AG04449 (cell line): ENCODE measurements at regions not wholly inside any gene's neighbourhood (a gene's known extent, or its start where the extent isn't known, plus 50 kb on each side); places are given as distances from the start of the nearest gene placed in this dataset.

Source experiments
- CTCF ChIA-PET: fragments of 350-600 bp; formaldehyde crosslinking; extraction: SDS; loops from one replicate; lab custom pipeline; 2021; ENCODE audit warnings: antibody characterized with exemption; lab: Yijun Ruan, JAX
- POLR2A ChIA-PET: fragments of 400-600, 350-600 bp; formaldehyde crosslinking; extraction: SDS; loops from one replicate; lab custom pipeline; 2020; ENCODE audit warnings: antibody characterized with exemption, inconsistent platforms; lab: Yijun Ruan, JAX
- DNase-seq: peaks from one replicate; pipeline ENCODE4 v3.0.0-alpha.2; 2010; ENCODE audit warnings: low read depth, low spot score
- H3K4me3 ChIP-seq: 2 replicates; pipeline ENCODE4 v1.5.1; 2011; ENCODE audit warnings: low read depth, mild to moderate bottlenecking, control low read depth, low read length
- CTCF ChIP-seq: IDR thresholded peaks from one replicate; pipeline ENCODE4 v1.5.1; 2011; ENCODE audit warnings: mild to moderate bottlenecking, moderate library complexity, low read length, control low read depth, inconsistent platforms; ENCODE audit not compliant: insufficient read depth; ENCODE audit errors: missing control alignments

- POLR2A ChIA-PET: no interaction called here
- DNase-seq: no peak
- H3K4me3 ChIP-seq: no peak overlapping the region
- CTCF ChIA-PET: no interaction called here
- TF ChIP-seq CTCF: no peak
These were observed 245.1 kb downstream of the MIAT start for GRCh38 chr22:26902401-26903029.

GRCh38 chr22:26903030-26903856 lies 245.9 kb downstream of the MIAT start:
- H3K4me3 ChIP-seq: no peak overlapping the region
- DNase-seq: no peak
- POLR2A ChIA-PET: no interaction called here

GRCh38 chr22:26904483-26904882 lies 247.1 kb downstream of the MIAT start:
- no peak for DNase-seq
- H3K4me3 ChIP-seq: no peak overlapping the region
- no peak for TF ChIP-seq CTCF
- ChIA-PET CTCF (no interaction called here), POLR2A (no interaction called here)

More at GRCh38 chr22:26903030-26903856, 245.9 kb downstream of the MIAT start:
- no peak for TF ChIP-seq CTCF
- CTCF ChIA-PET: no interaction called here

- no peak for TF ChIP-seq CTCF
- no peak for DNase-seq
- CTCF ChIA-PET: no interaction called here
- POLR2A ChIA-PET: no interaction called here
- no peak overlapping the region for H3K4me3 ChIP-seq
These were observed 247.7 kb downstream of the MIAT start for GRCh38 chr22:26905076-26905475.

- H3K4me3 ChIP-seq: no peak overlapping the region
- ChIA-PET POLR2A (interaction anchor here (1.1 kb wide), 1 partner anchor 11 kb away, joined by 5 read pairs; no protein-coding TSS in a partner anchor), CTCF (no interaction called here)
- DNase-seq: no peak
- no peak for TF ChIP-seq CTCF
These were observed 248.3 kb downstream of the MIAT start for GRCh38 chr22:26905640-26906039.

GRCh38 chr22:26906464-26906863 lies 249.1 kb downstream of the MIAT start:
- no peak for TF ChIP-seq CTCF
- H3K4me3 ChIP-seq: no peak overlapping the region
- no peak for DNase-seq
- ChIA-PET POLR2A (interaction anchor here (1.1 kb wide), 1 partner anchor 11 kb away, joined by 5 read pairs; no protein-coding TSS in a partner anchor), CTCF (no interaction called here)
